Activated naive CD4-positive, alpha-beta T cell treated with anti-CD3 and anti-CD28 coated beads, Interleukin-2, amount 50 U/mL, for 24 hours (primary cell): ENCODE measurements at regions not wholly inside any gene's neighbourhood (a gene's known extent, or its start where the extent isn't known, plus 50 kb on each side); places are given as distances from the start of the nearest gene placed in this dataset.
"Not testable (repeated sequence)": the region's sequence is repeated elsewhere in the genome, so short reads cannot be mapped to it uniquely, and the experiment has no call there.

Experiments
- H3K27ac Mint-ChIP-seq: one replicate; pipeline ENCODE4 v1.8.0; 2021; ENCODE audit warnings: mild to moderate bottlenecking, mixed read lengths
- H3K27me3 Mint-ChIP-seq: one replicate; pipeline ENCODE4 v1.8.0; 2021; ENCODE audit warnings: mixed read lengths
- H3K36me3 Mint-ChIP-seq: one replicate; pipeline ENCODE4 v1.8.0; 2021; ENCODE audit warnings: mixed read lengths
- H3K4me1 Mint-ChIP-seq: one replicate; pipeline ENCODE4 v1.8.0; 2021; ENCODE audit warnings: mixed read lengths
- H3K4me3 Mint-ChIP-seq: one replicate; pipeline ENCODE4 v1.8.0; 2021; ENCODE audit warnings: mild to moderate bottlenecking, mixed read lengths
- H3K9me3 Mint-ChIP-seq: one replicate; pipeline ENCODE4 v1.8.0; 2021; ENCODE audit warnings: mixed read lengths

DNA sequence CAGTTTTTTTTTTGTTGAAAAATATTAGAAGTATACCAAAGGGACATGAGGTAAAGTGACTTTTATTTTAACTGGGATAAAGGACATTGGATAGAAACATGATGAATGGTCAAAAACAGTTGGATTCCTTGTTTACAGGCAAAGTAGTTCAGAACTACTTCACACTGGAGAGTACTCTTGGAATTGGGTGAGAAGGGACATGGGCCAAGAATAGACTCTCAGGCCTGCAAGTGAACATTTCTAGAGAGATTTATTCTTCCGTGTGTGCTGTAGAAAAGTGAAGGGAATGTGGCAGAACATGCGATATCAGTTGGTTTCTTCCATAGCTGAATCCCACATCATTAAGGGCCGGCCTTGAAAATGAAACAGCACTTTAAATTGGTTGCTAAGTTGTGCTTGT is 290.5 kb downstream of the ADGRL2 start:
- Mint-ChIP-seq H3K4me1 (no peaks in the 10 kb centered on the region), H3K4me3 (no peak overlapping the region), H3K36me3 (no peaks in the 10 kb centered on the region), H3K27ac (no peak overlapping the region), H3K27me3 (no peaks in the 10 kb centered on the region), H3K9me3 (peaks cover 6% of the 10 kb centered on the region)

DNA sequence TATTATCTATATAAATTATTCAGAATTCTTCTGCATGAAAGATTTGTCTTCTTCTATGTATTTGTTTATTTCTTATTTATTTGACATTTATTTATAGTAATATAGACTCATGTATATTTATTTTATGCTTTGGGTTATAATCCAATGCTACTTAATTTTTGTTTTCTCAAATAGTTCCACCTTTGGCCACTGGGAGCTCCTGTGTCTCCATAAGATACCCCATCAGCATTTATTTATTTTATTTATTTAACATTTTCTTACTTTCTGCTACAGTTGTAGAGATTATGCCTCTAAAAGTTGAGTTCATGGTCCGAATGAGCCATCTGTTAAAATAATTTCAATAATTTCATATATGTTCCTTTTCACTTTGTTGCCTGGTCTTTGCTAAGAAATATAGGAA is 289.4 kb downstream of the ADGRL2 start:
- H3K36me3 Mint-ChIP-seq: no peaks in the 10 kb centered on the region
- H3K4me3 Mint-ChIP-seq: no peak overlapping the region
- no peaks in the 10 kb centered on the region for H3K4me1 Mint-ChIP-seq
- H3K27me3 Mint-ChIP-seq: no peaks in the 10 kb centered on the region
- peaks cover 6% of the 10 kb centered on the region for H3K9me3 Mint-ChIP-seq
- no peak overlapping the region for H3K27ac Mint-ChIP-seq

DNA sequence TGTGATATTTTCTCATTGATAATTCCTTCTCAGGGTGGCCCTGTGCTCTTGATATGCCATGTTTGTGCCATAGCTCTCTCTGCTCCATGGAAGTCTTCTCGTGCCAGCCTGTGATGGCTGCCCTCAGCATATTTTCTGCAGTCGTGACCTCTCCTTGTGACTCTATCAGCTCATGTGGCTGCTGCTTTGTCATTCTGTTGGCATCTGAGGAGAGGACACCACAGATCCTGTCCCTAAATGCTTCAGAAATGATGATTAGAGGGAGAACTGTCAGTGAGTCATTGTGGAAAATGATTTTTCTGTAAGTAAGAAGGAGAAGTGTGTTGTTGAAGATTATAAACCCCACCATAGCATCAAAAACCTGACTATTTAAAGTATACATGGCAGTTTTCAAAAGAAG is 286.0 kb downstream of the ADGRL2 start:
- H3K27me3 Mint-ChIP-seq: no peaks in the 10 kb centered on the region
- no peak overlapping the region for H3K4me3 Mint-ChIP-seq
- H3K27ac Mint-ChIP-seq: no peak overlapping the region
- no peaks in the 10 kb centered on the region for H3K4me1 Mint-ChIP-seq
- H3K36me3 Mint-ChIP-seq: no peaks in the 10 kb centered on the region
- H3K9me3 Mint-ChIP-seq: peaks cover 6% of the 10 kb centered on the region

DNA sequence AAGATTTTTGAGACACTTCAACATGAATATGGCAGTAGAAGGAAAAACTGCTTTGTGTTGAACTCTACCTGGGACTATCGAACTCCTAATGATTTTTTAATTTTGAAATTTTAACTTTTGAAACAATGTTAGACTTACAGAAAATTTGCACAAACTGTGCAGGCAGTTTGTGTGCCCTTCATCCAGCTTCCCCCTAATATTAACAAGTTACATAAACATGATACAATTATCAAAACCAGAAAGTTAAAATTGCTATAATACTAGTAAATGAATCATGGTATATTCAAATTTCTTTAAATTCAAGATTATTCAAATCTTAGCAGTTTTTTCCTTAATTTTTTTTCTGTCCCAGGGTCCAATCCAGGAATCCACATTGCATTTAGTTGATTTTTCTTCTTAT is 278.9 kb downstream of the ADGRL2 start:
- no peaks in the 10 kb centered on the region for H3K36me3 Mint-ChIP-seq
- H3K27me3 Mint-ChIP-seq: no peaks in the 10 kb centered on the region
- H3K9me3 Mint-ChIP-seq: no peaks in the 10 kb centered on the region
- no peak overlapping the region for H3K4me3 Mint-ChIP-seq
- no peaks in the 10 kb centered on the region for H3K4me1 Mint-ChIP-seq
- H3K27ac Mint-ChIP-seq: no peak overlapping the region

DNA sequence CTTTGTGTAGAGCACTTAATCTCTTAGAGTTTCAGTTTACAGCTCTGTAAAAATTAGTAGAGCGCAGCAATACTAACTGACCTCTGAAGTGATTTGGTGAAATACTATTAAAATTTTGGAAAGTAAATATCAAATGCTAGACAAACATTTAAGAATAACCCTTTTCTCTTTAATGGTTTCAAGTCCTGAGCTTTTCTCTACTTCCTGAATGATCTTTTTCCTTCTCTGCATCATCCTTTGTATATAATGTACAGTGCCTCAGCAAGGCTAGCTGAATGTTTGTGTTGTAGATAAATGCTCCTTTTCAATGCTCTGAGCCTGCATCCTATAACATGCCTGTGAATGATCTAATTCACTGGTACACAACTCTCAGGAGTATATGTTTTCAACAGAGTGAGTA is 272.9 kb downstream of the ADGRL2 start:
- Mint-ChIP-seq H3K4me3 (no peak overlapping the region), H3K9me3 (no peaks in the 10 kb centered on the region), H3K27ac (no peak overlapping the region), H3K27me3 (no peaks in the 10 kb centered on the region), H3K36me3 (no peaks in the 10 kb centered on the region), H3K4me1 (no peaks in the 10 kb centered on the region)

DNA sequence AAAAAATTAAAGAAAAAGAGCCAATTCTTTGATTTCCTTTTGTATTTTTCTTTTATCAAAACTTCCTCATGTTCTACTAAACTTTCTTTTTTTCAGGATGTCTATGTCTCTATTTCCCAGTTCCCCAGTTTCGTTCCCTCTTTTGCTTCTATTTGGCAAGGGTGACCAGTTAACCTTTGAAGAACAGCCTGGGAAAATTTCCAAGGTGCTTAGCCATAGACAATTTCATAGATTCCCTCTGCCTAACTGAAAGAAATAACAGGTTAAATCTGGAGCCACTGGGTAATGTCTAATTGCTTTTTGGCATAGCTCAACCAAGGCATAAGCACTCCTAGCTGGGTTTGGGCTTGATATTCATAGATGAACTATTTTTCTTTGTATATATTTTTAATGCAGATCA is 272.3 kb downstream of the ADGRL2 start:
- H3K4me1 Mint-ChIP-seq: no peaks in the 10 kb centered on the region
- no peak overlapping the region for H3K4me3 Mint-ChIP-seq
- H3K36me3 Mint-ChIP-seq: no peaks in the 10 kb centered on the region
- no peaks in the 10 kb centered on the region for H3K9me3 Mint-ChIP-seq
- no peaks in the 10 kb centered on the region for H3K27me3 Mint-ChIP-seq
- no peak overlapping the region for H3K27ac Mint-ChIP-seq

DNA sequence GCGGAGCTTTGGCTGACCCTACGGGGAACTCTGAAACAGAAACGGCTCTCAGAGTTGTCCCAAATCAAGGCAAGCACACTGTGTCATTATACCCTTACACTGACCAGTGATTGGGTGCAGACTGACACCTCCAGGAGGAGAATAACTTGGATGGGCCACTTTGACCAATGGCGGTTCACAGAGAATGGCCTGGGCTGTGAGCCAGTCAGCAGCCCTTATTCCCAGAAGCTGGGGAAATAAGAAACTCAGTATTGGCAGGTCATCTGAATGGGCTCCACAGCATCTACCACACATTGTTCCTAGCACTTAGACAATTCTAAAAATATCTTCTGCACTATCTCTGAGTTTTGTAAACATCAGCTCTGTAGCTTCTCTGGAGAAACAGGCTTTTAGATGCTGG is 265.2 kb downstream of the ADGRL2 start:
- Mint-ChIP-seq H3K4me3 (no peak overlapping the region), H3K36me3 (no peaks in the 10 kb centered on the region), H3K27me3 (no peaks in the 10 kb centered on the region), H3K27ac (no peak overlapping the region), H3K4me1 (no peaks in the 10 kb centered on the region), H3K9me3 (no peaks in the 10 kb centered on the region)

DNA sequence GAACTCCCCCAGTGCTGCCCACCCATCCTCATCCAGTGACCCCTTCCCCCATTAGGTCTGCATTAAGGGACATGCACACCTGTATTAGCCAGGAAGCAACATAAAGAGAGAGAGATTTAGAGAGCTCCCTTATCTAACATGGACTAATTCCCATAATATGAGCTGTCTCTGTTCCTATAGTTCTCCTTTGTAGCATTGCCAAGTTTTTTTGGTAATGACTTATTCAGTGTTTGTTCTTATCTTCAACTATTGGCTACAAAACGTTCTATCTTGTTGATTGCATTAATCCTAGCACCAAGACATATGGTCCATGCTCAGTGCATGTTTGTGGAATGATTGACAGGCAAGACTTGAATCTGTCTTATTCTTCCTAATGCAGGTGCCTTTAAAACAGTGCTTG is 264.0 kb downstream of the ADGRL2 start:
- no peaks in the 10 kb centered on the region for H3K36me3 Mint-ChIP-seq
- H3K4me3 Mint-ChIP-seq: no peak overlapping the region
- no peaks in the 10 kb centered on the region for H3K4me1 Mint-ChIP-seq
- H3K27me3 Mint-ChIP-seq: no peaks in the 10 kb centered on the region
- H3K9me3 Mint-ChIP-seq: no peaks in the 10 kb centered on the region
- H3K27ac Mint-ChIP-seq: no peak overlapping the region

DNA sequence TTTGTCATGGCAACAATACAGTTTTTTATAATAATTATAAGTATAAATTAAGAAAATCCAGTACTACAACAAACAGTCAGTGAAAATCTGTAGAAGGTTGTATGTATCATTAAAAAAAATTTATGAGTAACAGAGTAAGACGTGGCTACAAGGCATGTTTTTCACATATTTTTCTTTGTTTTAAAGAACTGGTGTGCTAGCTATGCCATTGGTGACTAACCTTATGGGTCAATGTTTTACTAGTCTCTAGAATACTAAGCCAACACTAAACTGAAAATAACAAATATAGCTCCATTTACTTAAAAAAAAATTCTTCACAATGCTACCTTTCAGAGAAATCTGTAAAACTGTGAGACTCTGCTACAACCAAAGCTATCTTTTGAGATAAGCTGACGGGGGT is 261.5 kb downstream of the ADGRL2 start:
- Mint-ChIP-seq H3K36me3 (no peaks in the 10 kb centered on the region), H3K27ac (no peak overlapping the region), H3K4me1 (no peaks in the 10 kb centered on the region), H3K9me3 (no peaks in the 10 kb centered on the region), H3K4me3 (no peak overlapping the region), H3K27me3 (no peaks in the 10 kb centered on the region)

DNA sequence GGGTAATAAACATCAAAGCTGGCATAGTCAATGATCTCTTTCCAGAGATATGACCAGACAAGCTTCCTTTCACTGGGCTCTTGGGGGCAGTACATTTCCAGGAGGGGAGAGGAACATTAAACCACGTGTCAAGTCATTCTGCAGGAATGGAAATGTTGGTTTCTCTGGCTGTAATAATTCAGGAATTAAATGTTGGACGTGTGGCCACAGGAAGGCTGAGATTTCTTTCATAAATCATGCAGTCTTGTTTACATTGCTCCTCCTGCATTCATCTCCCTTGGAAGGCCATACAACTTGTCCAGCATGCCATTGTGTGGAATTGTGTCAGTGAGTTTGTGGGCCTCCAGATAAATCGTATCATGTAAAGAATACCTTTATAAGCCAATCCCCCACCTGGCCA is 259.2 kb downstream of the ADGRL2 start:
- Mint-ChIP-seq H3K4me1 (no peaks in the 10 kb centered on the region), H3K9me3 (peaks cover 3% of the 10 kb centered on the region), H3K27me3 (no peaks in the 10 kb centered on the region), H3K4me3 (no peak overlapping the region), H3K27ac (no peak overlapping the region), H3K36me3 (no peaks in the 10 kb centered on the region)

DNA sequence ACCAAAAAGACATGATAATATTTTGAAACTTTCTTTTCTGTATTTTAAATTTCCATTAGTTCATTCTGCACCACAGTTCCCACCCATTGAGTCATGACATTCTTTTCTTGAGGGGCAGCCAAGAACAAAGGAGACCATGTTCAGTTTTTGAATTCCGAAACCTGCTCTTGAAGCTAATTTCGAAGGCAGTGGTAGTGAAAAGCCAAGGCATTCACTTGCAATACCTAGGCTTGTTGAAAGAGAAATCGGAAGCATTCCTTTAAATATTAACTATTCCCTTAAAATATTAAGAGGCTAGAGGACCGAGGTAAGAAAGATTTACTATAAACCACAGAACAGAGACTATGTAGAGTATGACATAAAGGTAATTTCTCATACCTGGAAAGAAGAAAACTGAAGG is 256.3 kb downstream of the ADGRL2 start:
- Mint-ChIP-seq H3K4me1 (no peaks in the 10 kb centered on the region), H3K9me3 (peaks cover 6% of the 10 kb centered on the region), H3K27ac (no peak overlapping the region), H3K4me3 (no peak overlapping the region), H3K27me3 (no peaks in the 10 kb centered on the region), H3K36me3 (no peaks in the 10 kb centered on the region)

DNA sequence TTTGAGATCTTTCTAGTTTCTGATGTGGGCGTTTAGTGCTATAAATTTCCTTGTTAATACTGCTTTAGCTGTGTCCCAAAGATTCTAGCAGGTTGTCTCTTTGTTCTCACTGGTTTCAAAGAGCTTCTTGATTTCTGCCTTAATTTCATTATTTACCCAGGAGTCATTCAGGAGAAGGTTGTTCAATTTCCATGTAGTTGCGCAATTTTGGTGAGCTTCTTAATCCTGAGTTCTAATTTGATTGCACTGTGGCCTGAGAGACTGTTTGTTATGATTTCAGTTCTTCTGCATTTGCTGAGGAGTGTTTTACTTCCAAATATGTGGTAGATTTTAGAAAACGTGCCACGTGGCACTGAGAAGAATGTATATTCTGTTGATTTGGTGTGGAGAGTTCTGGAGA is 254.6 kb downstream of the ADGRL2 start:
- not testable (repeated sequence) for H3K27me3 Mint-ChIP-seq, H3K4me1 Mint-ChIP-seq, H3K9me3 Mint-ChIP-seq, H3K36me3 Mint-ChIP-seq, H3K4me3 Mint-ChIP-seq, H3K27ac Mint-ChIP-seq

DNA sequence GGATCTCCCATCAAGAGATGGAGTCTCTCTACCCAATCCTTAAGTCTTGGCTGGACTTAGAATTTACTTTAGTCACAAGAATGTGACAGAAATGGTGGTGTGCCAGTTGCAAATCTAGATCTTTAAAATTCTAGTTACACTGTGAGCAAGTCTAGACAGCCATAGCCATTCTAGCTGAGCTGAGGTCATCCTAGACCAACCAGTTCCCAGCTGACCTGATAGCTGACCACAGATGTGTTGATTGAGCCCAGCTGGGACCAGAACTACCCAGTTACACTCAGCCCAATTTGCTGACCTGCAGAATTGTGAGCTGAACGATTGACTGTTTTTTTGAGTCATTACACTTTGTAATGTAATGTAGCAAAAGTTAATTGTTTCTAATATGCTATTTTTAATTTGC is 251.8 kb downstream of the ADGRL2 start:
- no peaks in the 10 kb centered on the region for H3K4me1 Mint-ChIP-seq
- no peaks in the 10 kb centered on the region for H3K36me3 Mint-ChIP-seq
- H3K9me3 Mint-ChIP-seq: peaks cover 6% of the 10 kb centered on the region
- H3K27ac Mint-ChIP-seq: no peak overlapping the region
- no peaks in the 10 kb centered on the region for H3K27me3 Mint-ChIP-seq
- no peak overlapping the region for H3K4me3 Mint-ChIP-seq

DNA sequence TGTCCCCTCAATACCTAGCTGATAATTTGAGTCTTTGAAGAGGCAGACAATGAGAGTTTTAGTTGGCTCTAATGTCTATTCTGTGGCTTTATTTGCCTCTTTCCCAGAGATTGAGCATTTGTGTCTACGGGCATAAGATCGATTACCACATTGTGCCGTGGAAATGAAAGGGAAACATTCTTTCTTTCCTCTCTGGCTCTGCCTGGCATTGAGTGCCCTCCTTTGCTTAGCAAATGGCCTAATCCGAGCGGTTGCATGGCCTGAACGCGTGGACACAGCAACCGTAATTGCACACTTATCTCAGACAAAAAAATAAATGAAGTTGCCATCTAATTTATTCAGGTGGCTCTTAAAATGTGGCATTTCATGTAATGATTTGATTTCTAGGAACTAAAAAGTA is 247.9 kb downstream of the ADGRL2 start:
- H3K36me3 Mint-ChIP-seq: no peaks in the 10 kb centered on the region
- peaks cover 2% of the 10 kb centered on the region for H3K27me3 Mint-ChIP-seq
- no peak overlapping the region for H3K27ac Mint-ChIP-seq
- no peak overlapping the region for H3K4me3 Mint-ChIP-seq
- H3K4me1 Mint-ChIP-seq: no peaks in the 10 kb centered on the region
- H3K9me3 Mint-ChIP-seq: peaks cover 4% of the 10 kb centered on the region

DNA sequence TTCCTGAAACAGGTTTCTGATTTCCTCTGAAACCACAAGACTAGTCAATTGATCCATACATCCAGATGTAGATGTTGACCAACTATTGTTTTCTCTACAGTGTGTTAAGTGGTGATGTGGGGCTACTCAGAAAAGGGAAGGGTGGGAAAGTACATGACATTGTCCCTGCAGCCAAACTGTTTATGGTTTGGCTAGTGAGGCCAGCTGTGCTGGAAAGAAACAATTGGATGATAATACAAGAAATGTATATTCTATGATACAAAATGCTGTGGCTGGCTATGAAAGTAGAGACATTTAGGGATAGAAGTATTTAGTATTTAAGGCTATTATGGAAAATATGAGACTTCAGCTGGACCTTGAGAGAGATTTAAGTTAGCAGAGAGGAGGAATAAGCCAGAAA is 244.5 kb downstream of the ADGRL2 start:
- H3K27ac Mint-ChIP-seq: no peak overlapping the region
- H3K9me3 Mint-ChIP-seq: peaks cover 4% of the 10 kb centered on the region
- H3K27me3 Mint-ChIP-seq: peaks cover 19% of the 10 kb centered on the region
- no peaks in the 10 kb centered on the region for H3K4me1 Mint-ChIP-seq
- H3K4me3 Mint-ChIP-seq: no peak overlapping the region
- H3K36me3 Mint-ChIP-seq: no peaks in the 10 kb centered on the region

DNA sequence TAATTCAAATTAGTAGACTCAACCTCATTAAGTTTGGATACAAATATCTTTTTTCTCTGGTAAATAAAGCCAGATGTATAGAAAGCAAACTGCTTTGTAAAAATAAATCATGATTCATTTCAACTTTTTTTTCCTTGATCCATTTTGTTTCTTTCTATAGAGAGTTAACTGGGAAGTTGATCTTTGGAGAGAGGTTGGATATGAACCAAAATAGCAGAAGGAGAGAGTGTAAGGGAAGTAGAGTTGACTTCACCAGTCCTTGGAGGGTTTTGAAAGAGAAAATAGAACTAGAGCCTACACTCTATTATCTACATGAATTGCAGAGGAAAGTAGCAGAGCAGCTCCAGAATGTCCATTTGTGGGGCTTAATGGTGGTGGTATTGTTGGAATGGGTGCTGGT is 243.8 kb downstream of the ADGRL2 start:
- H3K4me3 Mint-ChIP-seq: no peak overlapping the region
- no peaks in the 10 kb centered on the region for H3K4me1 Mint-ChIP-seq
- peaks cover 19% of the 10 kb centered on the region for H3K27me3 Mint-ChIP-seq
- no peaks in the 10 kb centered on the region for H3K36me3 Mint-ChIP-seq
- H3K9me3 Mint-ChIP-seq: peaks cover 4% of the 10 kb centered on the region
- H3K27ac Mint-ChIP-seq: no peak overlapping the region

DNA sequence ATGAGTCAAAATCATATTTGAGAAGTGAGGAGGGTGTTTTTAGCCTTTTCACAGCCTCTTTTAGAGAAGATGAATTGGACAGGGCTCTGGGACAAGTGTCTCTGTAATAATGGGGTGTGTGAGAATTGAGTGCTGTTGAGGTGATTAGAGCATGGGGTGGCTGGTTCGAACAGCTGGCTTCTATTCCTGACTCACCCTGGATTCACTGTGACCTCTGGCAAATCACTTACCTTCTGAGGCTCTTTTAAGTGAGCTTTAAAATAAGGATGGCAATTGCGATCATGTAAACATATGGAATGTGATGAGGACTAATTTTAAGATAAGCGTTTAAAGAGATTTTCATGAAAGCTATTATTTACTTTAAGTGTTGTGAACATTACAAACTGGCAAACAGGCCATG is 243.4 kb downstream of the ADGRL2 start:
- no peaks in the 10 kb centered on the region for H3K36me3 Mint-ChIP-seq
- peaks cover 19% of the 10 kb centered on the region for H3K27me3 Mint-ChIP-seq
- no peaks in the 10 kb centered on the region for H3K4me1 Mint-ChIP-seq
- H3K4me3 Mint-ChIP-seq: no peak overlapping the region
- H3K27ac Mint-ChIP-seq: no peak overlapping the region
- H3K9me3 Mint-ChIP-seq: peaks cover 4% of the 10 kb centered on the region
